PFSK-1 (cell line): ENCODE measurements at regions not wholly inside any gene's neighbourhood (a gene's known extent, or its start where the extent isn't known, plus 50 kb on each side); places are given as distances from the start of the nearest gene placed in this dataset.

ENCODE experiments used
- FOXP2 ChIP-seq: optimal IDR thresholded peaks from 2 replicates; pipeline ENCODE3; 2011; ENCODE audit warnings: borderline replicate concordance, control low read depth, inconsistent platforms; ENCODE audit not compliant: insufficient read depth; ENCODE audit errors: extremely low read length, extremely low read depth
- POLR2AphosphoS5 ChIP-seq: IDR thresholded peaks from 2 replicates; pipeline ENCODE4 v1.6.1; 2012; ENCODE audit warnings: low read depth, mild to moderate bottlenecking, control low read depth, low read length, moderate library complexity
- REST ChIP-seq, 2 experiments: IDR thresholded peaks; 2 replicates each; pipeline versions ENCODE4 v1.6.1 to v1.8.0; 2011 to 2012; ENCODE audit warnings: low read depth in 2 of 2, low read length in 2 of 2, control low read depth in 1 of 2, inconsistent platforms in 1 of 2, mild to moderate bottlenecking in 1 of 2, moderate library complexity in 1 of 2; ENCODE audit not compliant: insufficient read depth in 1 of 2

- no peak for TF ChIP-seq FOXP2
- TF ChIP-seq POLR2AphosphoS5, result no peak
- no peak for TF ChIP-seq REST (IDR thresholded peaks at IDR 0.05; ENCODE audit: insufficient read depth in 1 of 2, low read depth in 2 of 2, low read length in 2 of 2)
These were observed 223.6 kb upstream of the ASIC2 start for GRCh38 chr17:33516645-33517044.
